Ovary (tissue), 7 donors: ENCODE measurements at regions not wholly inside any gene's neighbourhood (a gene's known extent, or its start where the extent isn't known, plus 50 kb on each side); places are given as distances from the start of the nearest gene placed in this dataset.
A peak's percentile ranks its signal among the peaks of the same experiment; 100 is the strongest.
"Not testable (repeated sequence)": the region's sequence is repeated elsewhere in the genome, so short reads cannot be mapped to it uniquely, and the experiment has no call there.

ENCODE experiments used
- DNase-seq, 5 donors: peaks; one replicate each; pipeline ENCODE4 v3.0.0-alpha.2; 2019 to 2020
- H3K27ac ChIP-seq, 2 donors: fragments of 200-600 bp; one replicate each; pipeline versions ENCODE4 v1.5.1 to v1.8.0; 2019 to 2022
- H3K27me3 ChIP-seq: fragments of 200-600 bp; one replicate; pipeline ENCODE4 v1.8.0; 2022
- H3K36me3 ChIP-seq: fragments of 200-600 bp; sonication (generic); one replicate; pipeline ENCODE4 v1.5.1; 2019
- H3K4me1 ChIP-seq: one replicate; pipeline ENCODE4 v1.8.1; 2013; ENCODE audit warnings: mild to moderate bottlenecking, moderate library complexity; ENCODE audit not compliant: insufficient read depth
- H3K4me3 ChIP-seq: fragments of 200-600 bp; sonication (generic); one replicate; pipeline ENCODE4 v1.5.1; 2017
- H3K9me3 ChIP-seq, 2 donors: fragments of 200-600 bp in 1 of 2; sonication (generic) in 1 of 2; one replicate each; pipeline versions ENCODE4 v1.5.1 to v1.8.1; 2013 to 2019; ENCODE audit warnings: mild to moderate bottlenecking in 1 of 2, moderate library complexity in 1 of 2
- CTCF ChIP-seq, 3 donors: fragments of 450-650 bp in 2 of 3; fragments of 200-600 bp in 1 of 3; IDR thresholded peaks; one replicate each; pipeline versions ENCODE4 v1.5.1 to v1.8.0; 2016 to 2022; ENCODE audit warnings: antibody characterized with exemption in 3 of 3, mild to moderate bottlenecking in 1 of 3
- EP300 ChIP-seq: sonication (generic); formaldehyde crosslinking; IDR thresholded peaks from one replicate; pipeline ENCODE4 v1.6.1; 2017; ENCODE audit warnings: antibody characterized with exemption
- POLR2A ChIP-seq: fragments of 450-650 bp; IDR thresholded peaks from one replicate; pipeline ENCODE4 v1.6.1; 2017; ENCODE audit warnings: antibody characterized with exemption, mild to moderate bottlenecking, moderate library complexity
- WGBS, 3 donors: extraction: QIAGEN DNeasy Blood & Tissue Kit in 1 of 3; methylation state at CpG; one replicate each; pipeline versions ENCODE4 v1.1.5 to v1.1.7; 2013 to 2017; 5-methylcytosine and 5-hydroxymethylcytosine counted together
- intact Hi-C, 4 donors: fragments of 100-400 bp; cut with DNase I; formaldehyde crosslinking; loops; one replicate each; pipeline versions ENCODE4 v1.11.0 to v1.15.1; 2022 to 2023
- donor health status: DM: no; HTN: no; CAD: no; lungs with moderate emphysema.
- donor health status: DM: no; HTN: no; CAD: no.
- donor health status: Bipolar disorder and iron deficiency.
- donor health status: DM: no; HTN: no; CAD: no.
- donor health status: DM: yes; HTN: yes; CAD: no.

GRCh38 chrX:40922307-40922706 lies 162.9 kb upstream of the USP9X start:
- no peak for DNase-seq
- Histone ChIP-seq H3K27me3 (no peaks in the 10 kb centered on the region), H3K9me3 (no peaks in the 10 kb centered on the region), H3K4me1 (no peaks in the 10 kb centered on the region), H3K27ac (no peak overlapping the region), H3K36me3 (no peaks in the 10 kb centered on the region), H3K4me3 (no peak overlapping the region)
- intact Hi-C loops = no loop called here
- 30 to 40% (median 33%) methylated on average over 7 of the region's 7 CpGs for WGBS, 3 donors
- TF ChIP-seq POLR2A = no peak
- no peak for TF ChIP-seq EP300
- TF ChIP-seq CTCF (IDR thresholded peaks at IDR 0.05) = no peak

DNA sequence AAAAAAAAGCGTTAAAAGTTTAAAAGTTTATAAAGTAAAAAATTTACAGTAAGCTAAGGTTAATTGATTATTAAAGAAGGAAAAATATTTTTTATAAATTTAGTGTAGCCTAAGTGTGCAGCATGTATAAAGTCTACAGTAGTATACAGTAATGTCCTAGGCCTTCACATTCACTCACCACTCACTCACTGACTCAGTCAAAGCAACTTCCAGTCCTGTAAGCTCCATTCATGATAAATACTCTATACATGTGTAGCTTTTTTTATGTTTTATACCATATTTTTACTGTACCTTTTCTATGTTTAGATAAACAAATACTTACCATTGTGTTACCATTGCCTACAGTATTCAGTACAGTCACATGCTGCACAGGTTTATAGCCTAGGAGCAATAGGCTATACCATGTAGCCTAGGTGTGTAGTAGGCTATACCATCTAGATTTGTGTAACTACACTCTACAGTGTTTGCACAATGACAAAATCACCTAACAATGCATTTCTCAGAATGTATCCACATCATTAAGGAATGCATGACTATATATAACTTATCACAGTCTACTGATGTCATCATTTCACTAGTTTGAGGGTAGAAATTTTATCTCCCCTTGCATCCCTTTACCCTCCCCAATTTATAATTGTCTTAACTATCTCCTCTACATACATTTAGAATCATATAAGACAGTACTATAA lies 158.4 kb upstream of the USP9X start:
- intact Hi-C loops, H3K27me3 ChIP-seq, H3K4me1 ChIP-seq: not testable (repeated sequence)

DNA sequence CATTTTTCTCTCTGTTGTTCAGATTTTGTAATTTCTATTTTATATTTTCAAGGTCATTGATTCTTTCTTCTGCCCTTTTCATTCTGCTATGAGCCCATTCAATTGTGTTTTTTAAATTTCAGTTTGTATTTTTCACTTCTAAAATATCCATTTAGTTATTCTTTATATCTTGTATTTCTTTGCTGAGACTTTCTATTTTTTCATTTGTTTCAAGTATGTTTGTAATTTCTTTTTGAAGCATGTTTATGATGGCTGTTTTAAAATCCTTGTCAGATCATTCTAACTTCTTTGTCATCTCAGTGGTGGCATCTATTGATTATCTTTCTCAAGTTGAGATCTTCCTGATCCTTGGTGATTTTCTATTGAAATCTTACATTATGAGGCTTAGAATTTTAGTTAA lies 157.2 kb upstream of the USP9X start:
- H3K27ac ChIP-seq = no peak overlapping the region
- no peak for DNase-seq
- no peaks in the 10 kb centered on the region for H3K4me1 ChIP-seq
- intact Hi-C loops = no loop called here
- H3K9me3 ChIP-seq = no peaks in the 10 kb centered on the region
- no peaks in the 10 kb centered on the region for H3K27me3 ChIP-seq
- TF ChIP-seq EP300 (no peak), POLR2A (no peak)
- no peak overlapping the region for H3K4me3 ChIP-seq
- no peaks in the 10 kb centered on the region for H3K36me3 ChIP-seq

More for the DNA sequence above, 158.4 kb upstream of the USP9X start:
- not testable (repeated sequence) for H3K4me3 ChIP-seq, DNase-seq, H3K9me3 ChIP-seq, H3K36me3 ChIP-seq, H3K27ac ChIP-seq
- 91 to 94% (median 94%) methylated on average over 1 of the region's 1 CpG for WGBS, 3 donors

- H3K27me3 ChIP-seq = no peaks in the 10 kb centered on the region
- TF ChIP-seq POLR2A (no peak), CTCF (IDR thresholded peaks at IDR 0.05) (no peak), EP300 (no peak)
- H3K9me3 ChIP-seq = no peaks in the 10 kb centered on the region
- no peaks in the 10 kb centered on the region for H3K4me1 ChIP-seq
- H3K27ac ChIP-seq = no peak overlapping the region
- H3K4me3 ChIP-seq = no peak overlapping the region
- H3K36me3 ChIP-seq = no peaks in the 10 kb centered on the region
- WGBS, 3 donors = 83 to 94% (median 94%) methylated on average over 2 of the region's 2 CpGs
- intact Hi-C loops = no loop called here
- no peak for DNase-seq
Observed at GRCh38 chrX:40931921-40932320, 153.3 kb upstream of the USP9X start.

DNA sequence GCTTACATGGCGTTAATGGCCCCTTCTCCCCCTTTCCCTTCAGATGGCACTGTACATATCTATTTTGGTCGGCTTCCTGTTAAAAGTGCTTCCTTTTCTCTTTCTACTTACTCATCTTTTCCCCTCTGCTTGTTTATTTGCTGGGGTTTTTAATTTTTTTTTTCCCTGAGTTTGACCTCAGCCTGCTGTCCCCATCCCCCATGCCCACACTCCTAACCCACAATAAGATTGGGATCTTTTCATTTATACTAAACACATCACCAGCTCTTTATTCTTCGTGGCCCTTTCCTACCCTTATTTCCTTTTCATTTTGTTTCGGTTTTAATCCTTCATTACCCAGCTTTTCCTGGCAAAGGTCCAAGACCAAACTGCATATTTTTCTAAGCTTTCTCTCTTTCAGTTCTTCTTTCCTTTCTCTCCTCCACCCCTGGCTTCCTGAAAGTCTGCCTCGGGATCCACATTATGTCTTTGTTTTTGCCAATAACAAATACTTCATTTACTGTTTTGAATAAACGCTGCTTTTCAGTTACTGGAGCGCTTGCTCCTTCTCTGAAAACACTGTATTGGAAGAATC lies 152.0 kb upstream of the USP9X start:
- TF ChIP-seq EP300 (no peak), CTCF (IDR thresholded peaks at IDR 0.05) (no peak), POLR2A (no peak)
- Histone ChIP-seq H3K36me3 (no peaks in the 10 kb centered on the region), H3K9me3 (no peaks in the 10 kb centered on the region), H3K27me3 (no peaks in the 10 kb centered on the region), H3K4me1 (no peaks in the 10 kb centered on the region), H3K27ac (peak overlapping the region in 1 of 2 donors; percentile 57), H3K4me3 (peak overlapping the region; percentile 12)
- 33 to 37% (median 34%) methylated on average over 7 of the region's 7 CpGs for WGBS, 3 donors
- intact Hi-C loops = no loop called here
- no peak for DNase-seq
